GM19023 (cell line): ENCODE measurements at regions not wholly inside any gene's neighbourhood (a gene's known extent, or its start where the extent isn't known, plus 50 kb on each side); places are given as distances from the start of the nearest gene placed in this dataset.
"Not testable (repeated sequence)": the region's sequence is repeated elsewhere in the genome, so short reads cannot be mapped to it uniquely, and the experiment has no call there.

Experiments
- ATAC-seq: cut with Tn5 transposase; IDR thresholded peaks from one replicate; pipeline ENCODE4 v1.9.1; 2021; ENCODE audit warnings: mild to moderate bottlenecking, moderate library complexity; ENCODE audit not compliant: unreplicated experiment

DNA sequence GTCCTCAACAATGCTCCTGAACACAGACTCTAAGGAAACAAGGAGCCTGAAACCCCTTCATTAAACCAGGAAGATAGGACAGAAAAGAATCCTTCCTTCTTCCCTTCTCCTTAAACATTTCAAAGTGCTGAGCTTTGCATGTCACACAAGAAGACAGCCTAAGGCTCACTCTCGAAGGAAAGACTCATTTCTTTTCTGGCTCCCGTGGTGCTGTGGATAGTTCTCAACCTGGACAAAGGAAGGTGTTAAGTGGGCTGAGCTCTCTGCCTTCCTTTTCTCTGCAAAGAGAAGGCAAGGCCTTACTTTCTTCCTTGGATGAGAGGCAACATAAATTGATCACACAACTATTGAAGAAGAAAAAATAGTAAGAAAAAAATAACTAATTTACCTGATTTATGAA lies 452.4 kb upstream of the DDI1 start:
- no peak for ATAC-seq

DNA sequence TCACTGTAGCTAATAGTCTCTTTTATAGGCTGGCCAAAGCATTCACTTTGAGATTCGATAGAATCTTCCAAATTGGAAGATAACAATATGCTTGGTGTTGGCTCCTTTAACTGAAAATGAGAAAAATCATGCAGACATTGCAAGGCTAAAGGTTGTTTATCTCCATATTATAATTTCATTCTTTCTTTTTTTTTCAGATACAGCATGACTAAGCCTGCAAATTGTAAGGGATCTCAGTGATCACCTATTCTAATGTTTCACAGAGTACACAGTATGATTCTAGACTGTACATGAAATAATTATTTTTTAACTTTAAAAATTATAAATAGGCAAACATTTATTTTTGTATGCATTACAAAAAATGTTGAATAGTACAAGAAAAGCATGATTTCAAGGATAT lies 451.7 kb upstream of the DDI1 start:
- no peak for ATAC-seq

DNA sequence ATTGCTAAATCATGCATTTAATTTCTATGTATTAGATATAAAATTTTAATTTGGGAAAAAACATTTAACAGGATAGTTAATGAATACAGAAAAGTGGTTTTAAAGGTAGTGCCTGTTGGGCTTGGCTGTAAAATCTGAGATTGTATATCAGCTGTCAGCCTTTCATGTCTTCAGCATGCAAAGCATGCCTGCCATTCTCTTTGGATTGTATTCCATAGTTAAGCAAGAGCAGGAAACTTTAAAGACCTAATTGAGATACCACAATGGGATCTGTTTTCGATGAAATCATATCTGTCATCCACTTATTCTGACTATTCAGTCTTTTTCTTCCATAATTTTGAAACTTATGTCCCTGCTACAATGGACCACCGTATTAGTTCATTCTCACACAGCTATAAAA lies 451.0 kb upstream of the DDI1 start:
- ATAC-seq: no peak

DNA sequence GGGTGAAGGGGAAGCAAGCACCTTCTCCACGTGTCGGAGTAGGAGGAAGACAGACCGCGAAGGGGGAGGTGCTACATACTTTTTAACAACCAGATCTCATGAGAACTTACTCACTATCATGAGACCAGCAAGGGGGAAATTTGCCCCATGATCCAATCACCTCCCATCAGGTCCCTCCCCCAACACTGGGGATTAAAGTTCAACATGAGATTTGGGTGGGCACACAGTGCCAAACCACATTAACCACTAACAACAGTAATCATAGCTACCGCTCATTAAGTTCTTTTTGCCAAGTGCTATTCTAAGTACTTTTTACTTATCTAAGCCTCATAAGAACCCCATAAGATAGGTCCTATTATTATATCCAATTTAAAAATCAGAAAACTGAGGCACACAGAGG lies 450.5 kb upstream of the DDI1 start:
- no peak for ATAC-seq

DNA sequence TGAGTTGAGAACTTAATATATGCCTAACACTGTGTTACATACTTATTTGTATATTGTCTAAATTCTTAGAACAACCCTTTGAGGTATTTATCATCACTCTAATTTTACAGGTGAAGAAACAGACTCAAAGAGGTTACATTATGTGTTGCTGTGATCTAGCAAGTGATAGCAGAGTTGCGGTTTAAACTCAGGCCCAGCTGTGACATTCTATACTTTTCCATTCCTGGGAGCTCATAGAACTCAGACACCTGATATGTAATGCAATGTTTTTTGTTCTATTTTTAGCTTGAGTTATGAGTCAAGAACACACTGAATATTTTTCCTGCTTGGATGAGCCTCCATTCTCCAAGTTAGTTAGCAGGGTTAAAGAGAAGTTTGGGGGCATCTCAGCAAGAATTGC lies 449.7 kb upstream of the DDI1 start:
- ATAC-seq: no peak

DNA sequence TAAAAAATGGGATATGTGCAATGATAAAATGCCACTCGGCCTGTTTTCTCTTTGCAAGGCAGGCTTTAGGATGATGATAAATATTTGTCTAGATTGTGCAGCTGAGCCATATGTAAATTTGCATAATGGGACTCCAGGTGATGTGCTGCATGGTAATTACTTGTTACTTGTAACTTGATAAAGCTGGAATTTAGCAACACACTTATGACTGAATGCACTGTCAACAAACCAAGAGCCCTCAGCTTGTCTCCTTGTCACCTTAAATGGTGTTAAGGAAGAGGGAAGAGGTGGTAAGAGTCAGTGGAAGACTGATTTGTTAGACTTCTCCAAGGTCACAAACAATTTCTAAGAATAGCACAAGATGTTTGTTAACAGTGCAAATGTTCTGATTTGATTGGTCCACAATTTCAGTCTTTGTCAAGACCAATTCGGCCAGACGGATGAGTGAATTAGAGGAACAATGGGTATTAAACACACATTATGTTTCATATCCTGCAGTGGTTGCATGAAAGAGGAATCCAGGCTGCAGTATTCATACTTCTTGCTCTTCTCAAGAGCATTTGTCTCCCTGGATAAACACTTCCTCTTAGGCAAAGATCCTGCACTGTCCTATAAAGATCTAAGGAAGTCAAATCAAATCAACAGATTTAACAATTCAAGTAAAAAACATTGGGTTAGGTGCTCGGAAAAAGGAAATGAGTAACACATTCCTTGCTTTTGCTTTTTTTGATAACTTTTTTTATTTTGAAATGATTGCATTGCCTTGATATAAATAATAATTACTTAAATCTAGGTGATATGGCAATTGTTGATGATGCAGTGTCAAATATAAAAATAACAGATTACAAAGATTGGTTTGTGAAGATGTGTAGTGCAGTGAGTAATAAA lies 448.3 kb upstream of the DDI1 start:
- ATAC-seq: no peak

DNA sequence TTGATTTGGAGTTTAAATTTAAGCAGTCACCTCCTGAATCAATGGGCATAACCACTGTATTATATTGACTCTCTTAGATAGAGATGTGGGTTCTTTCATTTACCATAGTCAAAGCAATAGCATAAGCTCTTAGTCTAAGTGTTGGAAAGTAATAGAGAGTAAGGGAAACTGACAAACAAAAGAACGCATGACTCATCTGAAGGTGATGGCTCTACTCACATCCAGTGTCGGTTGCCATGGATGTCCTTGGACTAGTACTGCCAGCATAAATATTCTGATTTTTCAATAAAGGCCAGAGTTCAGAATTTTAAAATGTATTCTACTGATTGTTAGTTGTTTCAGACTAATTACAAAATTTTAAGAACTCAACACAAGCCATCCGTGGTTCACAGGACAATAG lies 444.9 kb upstream of the DDI1 start:
- ATAC-seq: no peak

DNA sequence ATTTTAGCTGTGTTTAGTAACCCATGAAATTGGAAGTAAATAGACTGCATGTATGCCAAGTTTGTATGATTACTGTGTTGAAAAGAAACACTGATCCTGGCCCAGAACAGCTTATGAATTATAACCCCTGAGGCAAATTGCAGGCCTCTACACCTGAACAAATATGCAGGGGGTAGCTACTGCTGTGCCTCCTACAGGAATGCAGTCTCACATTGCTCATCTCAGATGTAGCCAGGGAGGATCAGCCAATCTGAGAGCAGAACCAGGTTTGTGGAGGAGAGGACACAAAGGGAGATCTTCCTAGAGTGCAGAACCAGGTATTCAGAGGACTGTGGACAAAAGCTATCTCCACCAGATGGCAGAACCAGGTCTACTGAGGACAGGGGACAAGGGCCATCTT lies 442.2 kb upstream of the DDI1 start:
- no peak for ATAC-seq

DNA sequence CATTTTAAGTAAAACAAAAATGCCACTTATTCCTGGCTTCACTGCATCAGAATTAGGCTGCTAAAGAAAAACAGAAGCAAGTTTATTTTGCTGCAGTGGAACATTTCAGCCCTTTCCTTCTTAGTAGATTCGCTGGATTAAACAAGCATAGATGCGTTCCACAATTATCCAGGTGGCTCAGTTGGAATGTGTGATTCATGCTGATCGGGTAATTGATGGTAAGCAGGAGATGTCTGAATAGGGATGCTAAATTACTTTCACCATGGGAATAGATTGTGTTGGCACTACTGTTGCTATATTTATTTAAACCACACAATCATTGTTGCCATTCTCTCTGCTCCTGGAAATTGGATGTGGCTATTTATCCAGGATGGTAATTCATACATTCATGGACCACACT lies 440.1 kb upstream of the DDI1 start:
- ATAC-seq: no peak

DNA sequence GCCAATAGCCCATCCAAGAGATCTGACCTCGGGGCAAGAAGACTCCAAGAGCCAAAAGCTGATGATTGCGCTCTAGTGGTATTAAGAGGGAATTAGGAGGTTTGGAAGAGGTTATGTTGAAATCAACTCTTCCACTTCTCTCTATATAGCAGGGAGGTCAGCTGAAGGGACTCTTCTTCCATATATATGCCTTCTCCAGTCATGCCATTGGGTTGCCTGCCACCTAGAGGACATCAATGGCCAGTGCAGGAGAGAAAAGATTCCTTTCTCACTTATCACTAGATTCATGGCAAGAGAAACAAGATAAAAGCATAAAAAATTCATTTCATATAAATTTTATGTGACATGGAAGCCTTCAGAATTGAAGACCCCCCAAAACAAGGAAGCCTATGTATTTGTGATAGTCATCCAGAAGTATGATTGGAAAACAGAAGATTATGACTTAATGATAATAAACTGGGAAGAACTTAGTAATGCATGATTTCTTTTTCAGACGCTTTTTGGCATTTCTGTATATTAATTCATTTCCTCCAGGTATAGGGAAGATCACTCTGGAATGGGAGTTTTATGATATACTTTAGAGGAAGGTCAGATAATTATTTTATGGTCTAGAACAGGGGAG lies 435.1 kb upstream of the DDI1 start:
- peak; percentile 93 for ATAC-seq

DNA sequence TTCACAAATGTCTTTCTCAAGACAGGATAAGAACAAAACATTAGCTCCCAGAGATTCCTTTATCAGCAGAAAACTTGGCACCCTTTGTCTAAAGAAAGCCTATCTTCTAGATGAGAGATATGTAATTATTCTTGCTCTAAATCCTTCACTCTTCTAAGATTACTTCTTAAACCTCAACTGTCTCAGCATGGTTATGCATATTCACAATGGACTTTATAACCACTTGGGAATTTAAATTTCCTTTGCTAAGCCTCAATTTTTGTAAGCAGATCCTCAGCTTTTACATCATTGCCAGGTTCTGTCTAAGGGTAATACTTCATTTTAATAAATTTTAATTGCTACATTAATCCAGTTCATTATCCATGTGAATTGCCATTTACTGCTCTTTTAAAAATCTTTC lies 433.6 kb upstream of the DDI1 start:
- no peak for ATAC-seq

DNA sequence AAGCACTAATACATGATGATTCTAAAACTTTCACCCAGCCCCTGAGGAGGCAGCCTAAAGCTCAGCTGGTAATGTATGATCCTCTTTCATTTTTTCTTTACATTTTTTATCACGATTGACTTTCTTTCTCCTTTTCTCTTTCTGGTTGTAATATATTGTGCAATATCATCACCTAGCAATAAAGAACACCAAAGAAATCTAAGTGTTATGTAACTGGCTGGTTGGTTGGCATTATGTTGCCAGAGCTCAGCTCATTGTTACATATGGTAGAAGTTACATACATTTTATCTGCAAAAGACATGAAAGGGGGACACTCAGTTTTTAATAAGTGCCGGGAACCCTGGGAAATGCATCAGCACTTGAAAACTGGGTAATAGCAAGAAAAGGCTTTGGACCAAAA lies 432.1 kb upstream of the DDI1 start:
- no peak for ATAC-seq

DNA sequence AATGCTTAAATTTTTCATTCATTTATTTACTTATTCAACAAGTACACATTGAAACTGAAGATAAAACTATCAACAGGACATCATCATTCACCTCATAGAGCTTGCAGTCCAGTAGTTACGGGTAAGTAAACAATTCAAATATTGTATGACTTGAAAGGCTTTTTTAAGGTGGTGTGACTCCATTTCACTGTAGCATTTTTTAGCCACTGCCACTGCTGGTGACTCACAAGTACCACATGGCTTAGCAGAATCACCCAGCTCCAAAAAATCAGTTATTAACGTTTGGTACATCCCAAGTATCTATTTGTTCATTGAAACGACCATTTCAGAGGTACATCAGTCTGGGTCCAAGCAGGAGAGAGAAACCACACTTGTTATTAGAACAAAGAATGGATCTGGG lies 427.9 kb upstream of the DDI1 start:
- ATAC-seq: no peak

DNA sequence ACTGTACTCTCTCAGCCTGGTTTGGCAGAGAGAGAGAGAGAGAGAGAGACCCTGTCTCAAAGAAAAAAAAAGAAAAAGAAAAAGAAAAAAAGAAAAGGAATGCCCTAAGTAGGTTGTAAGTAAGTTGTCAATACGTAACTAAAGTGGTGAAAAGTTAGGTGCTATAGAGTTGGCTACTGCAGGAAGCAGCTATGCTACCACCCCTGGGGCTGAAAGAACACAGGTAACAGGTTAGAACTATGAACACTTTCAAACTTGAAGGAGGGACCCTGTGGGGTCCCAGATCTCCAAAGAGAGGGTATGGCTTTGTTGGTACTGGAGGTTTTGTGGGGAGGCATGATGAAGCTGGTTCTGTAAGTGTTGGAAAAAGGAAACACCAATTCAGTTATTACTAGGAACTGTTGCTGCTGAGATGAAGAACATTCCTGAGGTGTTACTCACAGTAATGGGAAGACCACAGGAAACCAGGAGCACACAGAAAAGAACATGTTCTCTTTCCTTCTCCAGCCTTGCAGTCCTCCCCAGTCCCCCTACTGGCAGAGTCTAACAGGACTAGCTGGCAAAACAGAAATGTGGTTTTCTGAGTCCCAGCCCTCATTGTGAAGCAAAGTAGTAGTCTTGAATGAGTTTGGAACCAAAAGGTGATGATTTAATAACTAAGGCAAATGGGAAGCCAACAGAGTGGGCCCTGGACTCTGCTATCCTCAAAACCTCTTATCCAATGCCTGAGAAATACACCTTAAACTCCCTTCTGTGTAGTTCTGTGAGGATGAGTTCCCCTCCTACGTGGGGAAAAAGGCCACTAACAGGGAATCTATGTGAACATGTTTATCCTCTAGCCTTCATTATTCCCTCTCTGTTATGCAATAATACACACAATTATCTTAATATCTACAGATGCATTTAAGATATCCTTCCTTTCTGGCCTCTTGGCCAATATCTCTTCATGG lies 427.0 kb upstream of the DDI1 start:
- ATAC-seq: no peak

DNA sequence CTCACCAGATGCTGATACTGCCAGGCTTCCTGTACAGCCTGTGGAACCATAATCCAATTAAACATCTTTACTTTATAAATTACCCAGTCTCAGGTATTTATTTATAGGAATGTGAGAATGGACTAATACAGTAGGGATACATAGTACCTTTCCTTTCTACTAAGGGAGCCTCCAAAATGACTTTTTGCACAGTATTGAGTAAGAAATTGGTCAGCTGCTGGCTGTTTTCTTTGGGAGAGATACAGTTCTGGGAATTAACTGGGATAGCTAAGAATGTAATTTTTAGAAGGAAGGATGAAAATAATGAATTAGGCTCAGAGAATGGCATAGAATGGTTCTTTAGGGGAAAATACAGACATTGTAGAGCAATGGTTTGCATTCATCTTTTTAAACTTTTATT lies 426.0 kb upstream of the DDI1 start:
- no peak for ATAC-seq

DNA sequence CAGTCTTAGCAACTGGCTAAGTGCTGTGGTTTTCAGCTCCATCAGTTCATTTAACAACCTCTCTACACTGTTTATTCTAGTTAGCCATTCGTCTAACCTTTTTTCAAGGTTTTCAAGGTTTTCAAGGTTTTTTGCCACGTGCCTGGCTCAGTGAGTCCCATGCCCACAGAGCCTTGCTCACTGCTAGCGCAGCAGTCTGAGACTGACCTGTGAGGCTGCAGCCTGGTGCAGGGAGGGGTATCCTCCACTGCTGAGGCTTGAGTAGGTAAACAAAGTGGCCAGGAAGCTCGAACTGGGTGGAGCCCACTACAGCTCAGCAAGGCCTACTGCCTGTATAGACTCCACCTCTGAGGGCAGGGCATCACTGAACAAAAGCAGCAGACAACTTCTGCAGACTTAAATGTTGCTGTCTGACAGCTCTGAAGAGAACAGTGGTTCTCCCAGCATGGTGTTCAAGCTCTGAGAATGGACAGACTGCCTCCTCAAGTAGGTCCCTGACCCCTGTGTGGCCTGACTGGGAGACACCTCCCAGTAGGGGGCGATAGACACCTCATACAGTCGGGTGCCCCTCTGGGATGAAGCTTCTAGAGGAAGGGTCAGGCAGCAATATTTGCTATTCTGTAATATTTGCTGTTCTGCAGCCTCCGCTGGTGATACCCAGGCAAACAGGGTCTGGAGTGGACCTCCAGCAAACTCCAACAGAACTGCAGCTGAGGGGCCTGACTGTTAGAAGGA lies 424.7 kb upstream of the DDI1 start:
- ATAC-seq: not testable (repeated sequence)

DNA sequence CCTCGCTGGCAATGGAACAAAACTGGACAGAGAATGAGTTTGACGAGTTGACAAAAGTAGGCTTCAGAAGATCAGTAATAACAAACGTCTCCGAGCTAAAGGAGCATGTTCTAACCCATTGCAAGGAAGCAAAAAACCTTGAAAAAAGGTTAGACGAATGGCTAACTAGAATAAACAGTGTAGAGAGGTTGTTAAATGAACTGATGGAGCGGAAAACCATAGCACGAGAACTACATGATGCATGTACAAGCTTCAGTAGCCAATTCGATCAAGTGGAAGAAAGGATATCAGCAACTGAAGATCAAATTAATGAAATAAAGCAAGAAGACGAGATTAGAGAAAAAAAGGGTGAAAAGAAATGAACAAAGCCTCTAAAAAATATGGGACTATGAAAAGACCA lies 424.0 kb upstream of the DDI1 start:
- not testable (repeated sequence) for ATAC-seq

DNA sequence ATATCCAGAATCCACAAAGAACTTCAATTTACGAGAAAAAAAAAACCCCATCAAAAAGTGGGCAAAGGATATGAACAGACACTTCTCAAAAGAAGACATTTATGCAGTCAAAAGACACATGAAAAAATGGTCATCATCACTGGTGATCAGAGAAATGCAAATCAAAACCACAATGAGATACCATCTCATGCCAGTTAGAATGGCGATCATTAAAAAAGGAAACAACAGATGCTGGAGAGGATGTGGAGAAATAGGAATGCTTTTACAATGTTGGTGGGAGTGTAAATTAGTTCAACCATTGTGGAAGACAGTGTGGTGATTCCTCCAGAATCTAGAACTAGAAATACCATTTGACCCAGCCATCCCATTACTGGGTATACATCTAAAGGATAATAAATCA lies 419.9 kb upstream of the DDI1 start:
- ATAC-seq: not testable (repeated sequence)

DNA sequence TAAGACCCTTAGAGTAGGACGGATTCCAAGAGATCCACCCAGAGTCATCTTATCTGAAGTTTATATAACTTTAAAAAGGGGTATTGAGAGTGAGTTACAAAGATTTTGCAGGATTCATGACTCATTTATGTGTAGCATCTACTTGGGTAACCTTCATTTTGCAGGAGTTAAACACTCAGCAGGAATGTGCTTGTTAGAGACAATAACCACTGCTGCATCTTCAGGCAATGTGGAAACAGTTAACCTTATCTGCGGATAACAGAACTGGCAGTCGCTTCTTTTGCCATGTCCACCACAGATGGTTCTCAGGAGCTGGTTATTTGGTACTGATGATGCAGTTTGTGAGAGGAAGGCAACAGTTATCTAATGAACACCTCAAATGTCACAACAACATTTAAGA lies 417.9 kb upstream of the DDI1 start:
- ATAC-seq: no peak

DNA sequence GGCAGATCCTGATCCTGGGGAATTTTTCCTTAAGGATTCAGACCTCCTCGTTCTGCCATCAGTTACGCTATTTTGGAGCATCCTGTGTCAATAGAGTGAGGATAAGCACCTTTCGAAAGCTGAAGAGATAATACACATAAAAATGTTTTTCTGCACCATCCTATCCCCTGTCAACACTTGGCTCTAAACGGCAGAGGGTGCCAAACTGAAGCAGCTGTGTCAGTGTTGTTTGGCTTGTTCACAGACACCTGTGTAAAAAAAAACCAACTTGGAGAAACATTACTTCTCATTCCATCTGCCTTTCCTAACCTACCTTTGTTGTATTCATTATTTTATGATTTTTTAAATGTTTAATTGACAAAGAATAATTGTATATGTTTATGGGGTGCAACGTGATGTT lies 417.0 kb upstream of the DDI1 start:
- no peak for ATAC-seq

DNA sequence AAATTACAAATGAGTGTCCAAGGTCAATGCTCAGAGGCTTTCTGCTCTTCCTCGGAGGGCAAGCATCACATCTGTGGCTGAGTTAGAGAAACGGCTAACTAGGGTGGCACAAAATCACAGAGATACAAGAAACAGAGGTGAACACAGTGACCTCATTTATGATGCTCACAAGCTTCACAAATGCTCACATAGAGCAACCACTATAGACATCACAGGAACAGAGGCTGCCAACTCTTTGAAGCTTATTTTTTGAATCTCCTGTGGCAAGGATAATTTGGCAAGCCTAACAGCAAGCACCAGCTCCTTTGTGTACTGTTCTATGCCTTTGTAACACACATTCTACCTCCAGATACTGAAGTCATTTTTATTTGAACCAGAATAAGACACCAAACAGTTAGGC lies 416.5 kb upstream of the DDI1 start:
- no peak for ATAC-seq
